ENCODE measurements at regions not wholly inside any gene's neighbourhood (a gene's known extent, or its start where the extent isn't known, plus 50 kb on each side); places are given as distances from the start of the nearest gene placed in this dataset.

GRCh38 chr14:62117010-62117750, 355.0 kb downstream of the SNAPC1 start:
- peak; percentile 92 to 99 for ATAC-seq
- DNase-seq = peak; percentile 70
- intact Hi-C loops (cut with DNase I) = no loop called here

- intact Hi-C loops (cut with DNase I) = no loop called here
- DNase-seq (no peak), ATAC-seq (peak; percentile 14 to 32)
These were observed 355.5 kb downstream of the SNAPC1 start for GRCh38 chr14:62117751-62118105.

DNA sequence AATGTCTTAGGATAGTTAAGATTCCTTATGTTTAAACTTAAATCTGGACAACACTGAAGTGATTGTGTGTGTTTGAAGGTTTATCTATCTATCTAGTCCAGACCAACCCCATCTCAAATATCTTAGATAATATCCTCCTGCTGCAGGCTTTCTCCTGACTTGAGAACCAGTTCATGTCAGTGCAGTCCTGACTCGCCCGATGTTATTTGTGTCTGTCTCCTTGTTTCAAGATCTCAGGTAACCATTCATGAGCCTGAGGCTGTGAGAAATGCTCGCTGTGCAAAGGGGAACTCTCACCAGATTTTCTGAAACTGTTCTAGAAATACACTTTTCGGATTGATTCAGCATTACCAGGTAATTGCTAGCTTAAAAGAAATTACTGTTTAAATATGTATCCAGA, 356.2 kb downstream of the SNAPC1 start:
- intact Hi-C loops (cut with DNase I) = no loop called here
- no peak for DNase-seq
- ATAC-seq = no peak

GRCh38 chr14:62118871-62119270, 356.7 kb downstream of the SNAPC1 start:
- ATAC-seq (no peak), DNase-seq (no peak)
- intact Hi-C loops (cut with DNase I) = no loop called here

DNA sequence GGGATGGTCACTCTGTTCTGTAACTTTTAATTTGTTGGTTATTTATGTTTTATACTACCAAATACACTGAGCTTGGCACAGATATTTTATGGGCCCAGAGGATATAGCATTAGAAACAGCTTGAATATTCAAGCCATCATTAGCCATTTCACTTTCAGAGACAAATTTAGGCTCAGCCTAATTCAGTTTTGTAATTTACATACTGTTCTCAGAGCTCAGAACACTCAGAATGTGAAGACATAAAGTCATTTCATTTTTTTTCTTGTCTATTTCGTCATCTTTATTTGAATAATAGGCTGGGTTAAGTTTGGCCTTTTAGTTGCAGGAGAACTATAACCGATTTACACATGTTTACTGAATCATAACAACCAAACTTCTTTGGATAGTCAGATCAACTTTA, 361.7 kb downstream of the SNAPC1 start:
- DNase-seq = no peak
- intact Hi-C loops (cut with DNase I) = loop anchor here in 1 of 2 donors (10.0 kb wide), 1 partner anchor 829 kb away; no protein-coding TSS in a partner anchor
- ATAC-seq = no peak

- ATAC-seq (no peak), DNase-seq (no peak)
- intact Hi-C loops (cut with DNase I) = loop anchor here in 1 of 2 donors (2.0 to 10.0 kb wide), 3 partner anchors 233 to 831 kb away; no protein-coding TSS in a partner anchor
These were observed 363.6 kb downstream of the SNAPC1 start for GRCh38 chr14:62125793-62126192.

GRCh38 chr14:62126879-62127478, 364.8 kb downstream of the SNAPC1 start:
- intact Hi-C loops (cut with DNase I) = loop anchor here in 1 of 2 donors (2.0 to 10.0 kb wide), 3 partner anchors 234 to 832 kb away; no protein-coding TSS in a partner anchor
- ATAC-seq (peak; percentile 46 to 86), DNase-seq (no peak)

DNA sequence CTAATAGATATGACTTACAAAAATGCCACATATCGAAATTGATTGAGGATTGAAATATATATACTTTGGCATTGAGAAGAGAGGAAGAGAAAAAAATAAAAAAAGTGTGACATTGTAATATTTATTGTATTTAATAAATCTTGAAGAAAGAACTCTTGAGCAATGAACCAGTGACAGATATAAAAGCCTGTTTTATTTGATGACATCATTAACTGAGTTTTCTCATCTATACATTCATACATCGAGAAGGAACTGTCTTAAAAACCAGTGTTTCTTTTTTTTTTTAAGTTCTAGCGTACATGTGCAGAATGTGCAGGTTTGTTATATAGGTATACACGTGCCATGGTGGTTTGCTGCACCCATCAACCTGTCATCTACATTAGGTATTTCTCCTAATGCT, 368.2 kb downstream of the SNAPC1 start:
- DNase-seq = no peak

GRCh38 chr14:62133776-62134550, 371.7 kb downstream of the SNAPC1 start:
- no peak for DNase-seq
- no peak for ATAC-seq
- intact Hi-C loops (cut with DNase I) = no loop called here

More for the DNA sequence above, 368.2 kb downstream of the SNAPC1 start:
- no peak for ATAC-seq
- intact Hi-C loops (cut with DNase I) = no loop called here

DNA sequence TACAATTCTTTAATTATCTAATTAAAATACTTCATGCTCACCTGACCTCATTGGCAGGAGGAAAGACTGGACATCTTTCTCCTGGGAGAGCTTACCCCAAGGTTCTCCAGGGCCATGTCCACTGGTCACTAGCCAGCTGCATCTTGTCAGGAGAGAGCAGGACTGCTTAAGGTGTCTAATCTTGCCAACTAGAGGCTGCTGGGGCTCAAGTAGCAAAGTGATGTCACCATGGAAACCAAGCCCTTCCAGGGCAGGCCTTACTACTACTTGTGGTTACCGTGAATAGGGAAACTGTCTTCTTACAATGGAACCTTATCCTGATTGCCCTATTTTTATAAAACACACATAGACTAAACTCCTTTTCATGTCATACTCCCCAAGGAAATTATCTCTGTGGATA, 376.4 kb downstream of the SNAPC1 start:
- intact Hi-C loops (cut with DNase I) = no loop called here
- DNase-seq (no peak), ATAC-seq (no peak)

GRCh38 chr14:62141139-62141538, 378.9 kb downstream of the SNAPC1 start:
- ATAC-seq (no peak), DNase-seq (no peak)
- intact Hi-C loops (cut with DNase I) = no loop called here

- intact Hi-C loops (cut with DNase I) = no loop called here
- ATAC-seq = peak in 1 of 2 donors; percentile 96
- no peak for DNase-seq
These were observed 381.0 kb downstream of the SNAPC1 start for GRCh38 chr14:62143245-62143644.

DNA sequence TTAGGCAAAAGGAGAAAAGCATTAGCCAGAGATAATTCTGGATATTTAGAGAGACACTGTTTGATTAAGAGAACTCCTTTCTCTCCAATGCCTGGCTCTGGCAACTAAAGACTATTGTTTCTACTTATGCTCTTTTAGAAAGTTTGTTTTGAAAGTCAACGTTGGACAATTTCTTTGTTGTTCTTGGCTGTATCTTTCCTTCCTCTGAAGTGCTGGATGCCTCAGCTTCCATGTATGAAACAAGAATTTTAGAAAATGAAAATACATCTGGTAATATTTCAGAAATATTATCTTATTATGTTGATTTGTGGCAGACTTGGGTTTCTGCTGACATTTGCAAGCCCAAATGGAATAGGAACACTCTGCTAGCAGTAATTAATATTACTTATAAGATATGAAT, 382.6 kb downstream of the SNAPC1 start:
- DNase-seq (no peak), ATAC-seq (peak in 1 of 2 donors; percentile 41)
- intact Hi-C loops (cut with DNase I) = no loop called here

DNA sequence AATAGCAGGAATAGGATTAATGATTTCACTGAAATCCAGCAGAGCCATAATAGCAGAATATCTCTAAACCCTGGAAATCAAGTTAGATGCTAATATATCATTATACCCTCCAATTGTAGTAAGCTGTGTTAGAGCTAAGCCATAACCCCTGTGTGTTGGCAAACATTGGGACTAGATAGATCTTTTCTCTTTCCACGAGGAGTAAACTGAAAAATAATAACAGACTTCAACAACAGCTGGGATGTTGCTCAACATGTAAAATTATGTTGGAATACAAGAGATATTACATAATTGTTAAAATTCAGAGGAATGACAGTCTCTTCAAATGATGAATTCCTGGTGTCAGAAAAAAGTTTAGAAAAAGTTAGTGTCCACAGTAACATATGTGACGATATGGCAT, 383.8 kb downstream of the SNAPC1 start:
- no peak for ATAC-seq

GRCh38 chr14:62156052-62156451, 393.8 kb downstream of the SNAPC1 start:
- no peak for DNase-seq
- intact Hi-C loops (cut with DNase I) = no loop called here
- ATAC-seq = no peak

More for the DNA sequence above, 383.8 kb downstream of the SNAPC1 start:
- intact Hi-C loops (cut with DNase I) = no loop called here
- DNase-seq = no peak

GRCh38 chr14:62158779-62159178, 396.6 kb downstream of the SNAPC1 start:
- ATAC-seq (no peak), DNase-seq (no peak)
- intact Hi-C loops (cut with DNase I) = no loop called here

- intact Hi-C loops (cut with DNase I) = no loop called here
- DNase-seq = no peak
These were observed 397.1 kb downstream of the SNAPC1 start for GRCh38 chr14:62159314-62159713.

GRCh38 chr14:62162998-62163589, 400.9 kb downstream of the SNAPC1 start:
- intact Hi-C loops (cut with DNase I) = no loop called here
- DNase-seq = no peak
- peak in 1 of 2 donors; percentile 54 for ATAC-seq

More at GRCh38 chr14:62159314-62159713, 397.1 kb downstream of the SNAPC1 start:
- no peak for ATAC-seq

GRCh38 chr14:62168564-62169155, 406.4 kb downstream of the SNAPC1 start:
- ATAC-seq = no peak
- intact Hi-C loops (cut with DNase I) = no loop called here
- DNase-seq = no peak
